IPS-20b (cell line): ENCODE measurements at regions not wholly inside any gene's neighbourhood (a gene's known extent, or its start where the extent isn't known, plus 50 kb on each side); places are given as distances from the start of the nearest gene placed in this dataset.
A peak's percentile ranks its signal among the peaks of the same experiment; 100 is the strongest.

Source experiments
- H3K27ac ChIP-seq: one replicate; pipeline ENCODE4 v1.5.1; 2013; ENCODE audit warnings: low read length
- H3K27me3 ChIP-seq: 2 replicates; pipeline ENCODE4 v1.6.1; 2013; ENCODE audit warnings: mild to moderate bottlenecking, low read length, inconsistent platforms; ENCODE audit not compliant: insufficient read depth
- H3K36me3 ChIP-seq: 2 replicates; pipeline ENCODE4 v1.6.1; 2013; ENCODE audit warnings: low read depth, mild to moderate bottlenecking, inconsistent platforms, low read length, moderate library complexity; ENCODE audit not compliant: insufficient read depth
- H3K4me1 ChIP-seq: 2 replicates; pipeline ENCODE4 v1.6.1; 2013; ENCODE audit warnings: mild to moderate bottlenecking, control low read depth, inconsistent platforms, low read length, moderate library complexity; ENCODE audit not compliant: insufficient read depth
- H3K4me3 ChIP-seq: 2 replicates; pipeline ENCODE4 v1.5.1; 2013; ENCODE audit warnings: mild to moderate bottlenecking, low read length, inconsistent platforms
- H3K9ac ChIP-seq: 2 replicates; pipeline ENCODE4 v1.6.1; 2013; ENCODE audit warnings: low read depth, mild to moderate bottlenecking, inconsistent platforms, low read length, moderate library complexity
- H3K9me3 ChIP-seq: 2 replicates; pipeline ENCODE4 v1.6.1; 2013; ENCODE audit warnings: mild to moderate bottlenecking, low read depth, low read length, inconsistent platforms; ENCODE audit not compliant: insufficient read depth

DNA sequence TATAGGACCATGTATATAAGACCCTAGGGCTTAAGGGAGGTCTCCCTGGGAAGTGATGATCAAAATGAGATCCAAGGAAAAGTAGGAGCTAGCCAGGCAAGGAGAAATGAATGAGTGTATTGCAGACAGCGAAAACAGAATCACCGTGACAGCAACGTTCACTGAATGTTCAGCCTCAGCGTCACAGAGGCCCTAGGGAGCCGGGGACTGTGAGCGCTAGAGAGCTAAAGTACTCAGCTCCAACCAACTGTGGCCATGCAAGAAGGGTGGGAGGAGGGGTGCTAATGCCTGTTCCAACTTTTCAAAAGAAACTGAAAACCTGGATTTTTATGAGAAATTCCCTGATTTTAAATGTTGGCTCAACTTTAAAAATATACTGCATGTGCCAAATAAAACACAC is 105.5 kb upstream of the CCND2 start:
- Histone ChIP-seq H3K27me3 (peaks cover 7% of the 10 kb centered on the region; the same call in 1 of the 2 replicates), H3K9me3 (no peaks in the 10 kb centered on the region), H3K36me3 (no peaks in the 10 kb centered on the region), H3K27ac (no peak overlapping the region), H3K4me1 (peaks cover 21% of the 10 kb centered on the region), H3K9ac (no peak overlapping the region), H3K4me3 (no peak overlapping the region)

DNA sequence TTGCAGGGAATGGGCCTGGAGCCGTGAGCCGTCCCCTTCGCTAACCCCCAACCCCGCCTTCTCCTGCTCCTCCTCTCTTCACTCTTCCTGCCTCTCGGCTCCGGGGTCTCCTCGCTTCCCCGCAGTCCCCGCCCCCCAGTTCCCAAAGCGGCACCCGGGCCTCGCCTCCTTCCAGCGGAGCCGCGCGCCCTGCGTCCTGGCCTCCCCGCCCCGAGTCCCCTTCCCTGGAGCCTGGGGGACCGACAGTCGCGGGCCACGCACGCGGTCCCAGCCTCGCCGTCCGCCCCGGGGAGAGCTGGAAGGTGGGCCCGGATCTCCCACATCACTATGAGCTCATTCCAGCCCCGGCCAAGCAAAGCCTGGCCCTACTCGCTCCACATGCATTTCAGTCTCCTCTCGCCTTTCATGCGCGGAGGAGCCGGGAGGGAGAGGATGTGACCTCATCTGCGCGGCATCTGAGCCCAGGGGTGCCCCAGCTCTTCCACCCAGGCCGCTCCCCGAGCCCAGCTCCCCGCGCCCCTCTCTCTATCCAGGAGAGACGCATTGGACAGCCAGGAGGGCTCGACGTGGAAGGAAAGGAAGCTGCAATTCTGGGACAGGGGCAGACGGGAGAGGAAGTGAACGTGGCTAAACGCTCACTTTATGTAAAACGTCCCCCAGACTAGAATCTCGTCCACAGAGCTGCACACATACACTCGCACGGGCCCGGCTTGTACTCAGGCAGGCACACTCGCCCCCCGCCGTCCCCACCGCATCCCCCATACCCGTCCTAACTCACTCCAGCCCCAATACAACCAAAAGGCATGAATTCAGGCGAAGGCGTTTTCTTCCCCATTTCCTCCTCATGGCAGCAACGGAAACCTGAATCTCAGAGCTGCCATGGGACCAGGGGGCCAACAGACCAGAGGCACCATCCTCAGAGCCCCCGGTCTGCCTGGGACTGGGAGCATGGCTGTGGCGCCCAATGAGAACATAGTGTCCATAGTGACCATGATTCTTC is 108.7 kb upstream of the CCND2 start:
- no peaks in the 10 kb centered on the region for H3K9me3 ChIP-seq
- peaks cover 7% of the 10 kb centered on the region; the same call in 1 of the 2 replicates for H3K27me3 ChIP-seq
- H3K9ac ChIP-seq, result peak overlapping the region; percentile 82
- H3K36me3 ChIP-seq, result no peaks in the 10 kb centered on the region
- H3K4me3 ChIP-seq, result peak overlapping the region; percentile 64; the same call in 1 of the 2 replicates
- peak overlapping the region; percentile 25 for H3K27ac ChIP-seq
- H3K4me1 ChIP-seq, result peaks cover 21% of the 10 kb centered on the region

DNA sequence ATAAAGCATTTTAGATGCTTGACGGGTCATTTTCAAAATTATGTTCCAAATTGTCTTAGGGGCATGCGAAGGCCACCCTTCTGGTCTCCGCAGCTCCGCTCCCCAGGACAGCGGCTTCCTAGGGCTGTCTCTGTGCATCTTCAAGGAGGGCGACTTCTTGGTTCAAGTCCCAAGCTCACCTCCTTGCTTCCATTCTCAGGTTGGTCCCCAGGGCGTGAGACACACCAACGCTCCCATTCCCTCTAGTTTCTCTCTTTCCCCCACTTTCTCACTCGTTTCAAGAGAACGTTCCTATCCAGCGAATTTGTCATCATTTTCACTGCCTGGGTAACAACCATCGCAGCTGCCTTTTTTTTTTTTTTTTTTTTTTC is 109.4 kb upstream of the CCND2 start:
- Histone ChIP-seq H3K4me3 (peak overlapping the region; percentile 64), H3K36me3 (no peaks in the 10 kb centered on the region), H3K27ac (no peak overlapping the region), H3K4me1 (peaks cover 21% of the 10 kb centered on the region), H3K27me3 (peaks cover 7% of the 10 kb centered on the region; the same call in 1 of the 2 replicates), H3K9ac (peak overlapping the region; percentile 82; the same call in 1 of the 2 replicates), H3K9me3 (no peaks in the 10 kb centered on the region)

DNA sequence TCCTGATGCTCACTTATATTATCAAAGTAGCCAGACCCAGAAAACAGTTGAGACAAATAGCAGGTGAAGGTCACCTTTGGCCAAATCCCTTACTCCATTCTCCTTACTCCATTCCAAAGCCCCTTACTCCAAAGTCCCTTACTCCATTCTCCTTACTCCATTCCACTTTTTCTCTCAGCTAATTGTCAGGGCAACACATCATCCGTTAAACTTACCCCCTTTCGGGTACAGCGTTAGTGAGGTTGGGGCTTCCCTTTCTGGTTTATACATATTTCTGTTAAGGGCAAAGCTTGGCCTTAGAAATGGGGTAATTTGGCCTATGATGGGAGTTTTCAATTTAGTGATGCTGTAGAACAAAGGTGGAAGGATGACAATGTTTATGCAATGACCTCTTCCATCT is 111.8 kb upstream of the CCND2 start:
- Histone ChIP-seq H3K9ac (no peak overlapping the region), H3K36me3 (no peaks in the 10 kb centered on the region), H3K27ac (no peak overlapping the region), H3K4me3 (no peak overlapping the region), H3K27me3 (peaks cover 7% of the 10 kb centered on the region; the same call in 1 of the 2 replicates), H3K4me1 (peaks cover 13% of the 10 kb centered on the region; the same call in 1 of the 2 replicates), H3K9me3 (no peaks in the 10 kb centered on the region)

DNA sequence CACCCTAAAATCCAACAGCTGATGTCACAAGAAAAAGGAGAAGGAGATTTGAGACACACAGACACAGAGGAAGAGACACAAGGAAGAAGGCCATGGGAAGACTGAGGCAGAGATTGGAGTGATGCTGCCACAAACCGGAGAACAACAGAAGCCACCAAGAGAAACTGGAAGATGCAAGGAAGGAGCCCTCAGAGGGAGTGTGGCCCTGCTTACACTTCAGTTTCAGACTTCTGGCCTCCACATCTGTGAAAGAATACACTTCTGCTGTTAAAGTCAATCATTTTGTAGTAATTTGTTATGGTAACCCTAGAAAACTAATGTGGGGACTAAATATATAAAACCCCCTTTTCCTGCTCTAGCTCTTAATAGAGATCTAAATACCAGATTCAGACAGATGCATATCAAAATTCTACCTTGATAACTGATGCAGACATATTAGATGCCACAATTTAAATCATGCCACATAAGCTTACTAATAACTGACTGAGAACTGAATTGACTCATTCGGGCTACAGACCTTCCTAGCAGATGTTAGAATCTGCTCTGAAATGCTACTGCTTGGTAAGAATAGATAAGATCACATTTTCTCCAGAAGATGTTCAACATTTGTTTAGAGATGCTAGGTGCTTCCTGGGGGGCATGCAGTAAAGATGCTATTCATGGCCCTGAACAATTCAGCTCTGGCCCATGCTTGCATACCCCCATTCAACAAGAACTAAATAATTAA is 113.1 kb upstream of the CCND2 start:
- Histone ChIP-seq H3K36me3 (no peaks in the 10 kb centered on the region), H3K9ac (no peak overlapping the region), H3K27me3 (peaks cover 6% of the 10 kb centered on the region; the same call in 1 of the 2 replicates), H3K4me1 (peaks cover 22% of the 10 kb centered on the region), H3K27ac (no peak overlapping the region), H3K9me3 (no peaks in the 10 kb centered on the region), H3K4me3 (no peak overlapping the region)

DNA sequence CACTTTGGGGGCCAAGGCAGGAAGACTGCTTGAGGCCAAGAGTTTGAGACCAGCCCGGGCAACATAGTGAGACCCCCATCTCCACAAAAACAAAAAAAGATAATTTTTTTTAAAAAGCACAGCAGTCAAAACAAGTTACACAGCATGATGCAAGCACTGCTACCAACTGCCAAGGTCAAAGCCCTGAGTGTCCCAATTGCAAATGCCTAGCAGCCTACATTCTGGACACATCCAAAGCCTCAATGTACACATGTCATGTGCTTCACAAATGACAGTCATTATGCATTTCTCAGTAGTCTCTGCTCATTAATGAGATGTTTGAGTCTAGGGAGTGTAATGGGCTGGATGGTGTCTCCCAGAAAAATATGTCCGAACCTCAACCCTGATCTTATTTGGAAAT is 113.7 kb upstream of the CCND2 start:
- H3K9ac ChIP-seq, result no peak overlapping the region
- no peaks in the 10 kb centered on the region for H3K27me3 ChIP-seq

DNA sequence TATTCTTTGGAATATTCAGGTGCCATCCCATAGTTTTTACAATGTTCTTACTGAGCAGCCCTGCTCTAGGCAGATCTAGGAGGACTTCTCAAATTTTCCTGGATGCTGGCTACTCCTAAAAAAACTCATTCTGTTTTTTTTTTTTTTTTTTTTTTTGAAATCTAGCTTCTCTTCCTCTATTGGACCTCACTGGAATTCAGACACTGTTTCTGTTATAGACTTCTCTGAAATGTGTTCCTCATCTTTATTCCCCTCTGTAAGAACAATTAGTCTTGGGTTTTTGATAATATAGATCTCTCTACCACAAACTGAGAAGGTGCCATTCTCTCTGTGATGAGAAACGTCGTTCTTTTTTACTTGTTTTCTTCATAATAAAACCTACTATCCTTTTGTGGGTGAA is 115.3 kb upstream of the CCND2 start:
- no peak overlapping the region for H3K9ac ChIP-seq
- no peaks in the 10 kb centered on the region for H3K36me3 ChIP-seq
- H3K4me1 ChIP-seq, result peaks cover 16% of the 10 kb centered on the region
- H3K27ac ChIP-seq, result no peak overlapping the region
- H3K27me3 ChIP-seq, result no peaks in the 10 kb centered on the region
- H3K4me3 ChIP-seq, result no peak overlapping the region
- no peaks in the 10 kb centered on the region for H3K9me3 ChIP-seq

More for the DNA sequence above, 113.7 kb upstream of the CCND2 start:
- H3K36me3 ChIP-seq, result no peaks in the 10 kb centered on the region
- no peaks in the 10 kb centered on the region for H3K9me3 ChIP-seq
- H3K4me3 ChIP-seq, result no peak overlapping the region
- no peak overlapping the region for H3K27ac ChIP-seq
- peaks cover 16% of the 10 kb centered on the region for H3K4me1 ChIP-seq

DNA sequence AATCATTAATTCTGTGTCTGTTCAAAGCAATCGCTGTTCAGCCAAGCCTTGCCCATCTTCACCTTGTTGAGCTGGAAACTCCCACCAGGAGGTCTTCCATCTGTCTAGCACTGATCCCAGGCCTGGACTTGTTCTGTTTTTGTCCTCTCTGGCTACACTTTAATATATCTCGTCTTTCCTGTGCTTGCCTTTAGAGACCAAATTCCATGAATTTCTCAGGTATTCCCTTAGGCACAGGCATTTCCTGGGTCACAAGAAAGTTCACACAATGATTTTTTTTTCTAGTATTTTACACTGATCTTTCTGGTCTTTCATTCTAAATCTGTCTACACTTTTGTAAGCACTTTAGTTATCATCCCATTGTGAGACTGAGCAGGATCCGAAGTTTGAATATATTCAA is 116.4 kb upstream of the CCND2 start:
- Histone ChIP-seq H3K9ac (no peak overlapping the region), H3K4me1 (peaks cover 16% of the 10 kb centered on the region), H3K36me3 (no peaks in the 10 kb centered on the region), H3K9me3 (no peaks in the 10 kb centered on the region), H3K4me3 (no peak overlapping the region), H3K27ac (no peak overlapping the region), H3K27me3 (no peaks in the 10 kb centered on the region)

DNA sequence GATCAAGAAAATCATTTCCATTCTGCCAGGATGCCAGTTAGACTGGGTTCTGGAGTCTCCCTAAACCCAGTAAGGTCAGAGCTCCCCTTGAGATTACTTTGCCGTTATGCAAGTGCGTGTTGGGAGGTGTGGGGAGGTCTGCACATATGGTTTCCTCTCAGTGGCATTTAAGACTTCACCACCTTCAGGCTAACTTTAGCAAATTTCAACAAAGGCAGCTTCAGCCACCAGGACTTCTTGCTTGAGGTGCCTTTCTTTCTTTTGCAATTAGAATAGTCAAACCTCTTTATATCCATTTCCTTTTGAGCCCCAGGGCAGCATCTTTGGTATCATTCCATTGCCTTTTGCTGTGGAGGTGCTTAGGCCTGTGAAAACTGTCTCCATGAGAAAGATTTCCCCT is 117.2 kb upstream of the CCND2 start:
- peaks cover 16% of the 10 kb centered on the region for H3K4me1 ChIP-seq
- H3K9ac ChIP-seq, result no peak overlapping the region
- H3K27ac ChIP-seq, result no peak overlapping the region
- H3K4me3 ChIP-seq, result no peak overlapping the region
- H3K36me3 ChIP-seq, result no peaks in the 10 kb centered on the region
- no peaks in the 10 kb centered on the region for H3K27me3 ChIP-seq
- H3K9me3 ChIP-seq, result no peaks in the 10 kb centered on the region

DNA sequence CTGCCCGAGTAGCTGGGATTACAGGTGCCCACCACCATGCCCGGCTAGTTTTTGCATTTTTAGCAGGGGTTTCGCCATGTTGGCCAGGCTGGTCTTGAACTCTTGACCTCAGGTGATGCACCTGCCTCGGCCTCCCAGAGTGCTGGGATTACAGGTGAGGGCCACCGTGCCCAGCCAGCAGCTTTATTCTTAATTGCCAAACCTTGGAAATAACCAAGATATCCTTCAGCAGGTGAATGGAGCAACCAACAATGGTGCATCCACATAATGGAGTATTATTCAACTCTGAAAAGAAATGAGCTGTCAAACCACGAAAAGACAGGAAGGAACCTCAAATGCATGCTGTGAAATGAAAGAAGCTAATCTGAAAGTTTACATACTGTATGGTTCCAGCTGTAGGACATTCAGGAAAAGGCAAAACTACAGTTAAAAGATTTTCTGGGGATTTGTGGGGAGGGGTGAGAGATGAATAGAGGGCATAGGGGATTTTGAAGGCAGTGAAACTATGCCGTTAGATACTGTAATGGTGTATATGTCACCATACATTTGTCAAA is 118.8 kb upstream of the CCND2 start:
- no peaks in the 10 kb centered on the region for H3K27me3 ChIP-seq
- no peak overlapping the region for H3K9ac ChIP-seq
- peaks cover 16% of the 10 kb centered on the region for H3K4me1 ChIP-seq
- no peak overlapping the region for H3K27ac ChIP-seq
- H3K4me3 ChIP-seq, result no peak overlapping the region
- H3K36me3 ChIP-seq, result no peaks in the 10 kb centered on the region
- H3K9me3 ChIP-seq, result no peaks in the 10 kb centered on the region

DNA sequence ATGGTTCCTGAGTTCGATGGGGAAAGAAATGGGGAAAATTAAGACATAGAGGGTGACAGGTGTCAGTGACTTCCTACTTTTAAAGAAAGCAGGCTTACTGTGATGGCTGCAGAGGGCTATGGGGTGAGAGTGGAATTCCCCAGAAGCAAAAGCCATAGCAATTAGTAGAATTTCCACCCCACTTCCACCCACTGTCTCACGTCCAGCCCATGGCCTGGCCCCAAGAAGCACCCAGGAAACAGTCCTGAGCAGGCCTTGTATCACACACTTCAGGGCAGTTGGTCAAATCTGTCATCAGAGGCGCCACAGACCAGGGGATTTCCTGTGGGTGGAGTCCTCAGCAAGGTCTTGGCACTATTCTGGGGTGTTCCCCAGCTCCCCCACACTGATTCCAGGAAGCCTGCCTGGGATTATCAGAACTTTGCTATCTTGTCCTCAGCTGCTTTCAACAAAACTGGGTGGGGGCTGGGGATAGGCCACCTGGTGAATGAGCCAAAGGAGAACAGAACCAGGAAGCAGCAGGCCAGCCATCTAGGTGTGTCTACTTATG is 120.1 kb upstream of the CCND2 start:
- Histone ChIP-seq H3K27ac (no peak overlapping the region), H3K4me1 (peaks cover 16% of the 10 kb centered on the region), H3K27me3 (no peaks in the 10 kb centered on the region), H3K9me3 (no peaks in the 10 kb centered on the region), H3K4me3 (no peak overlapping the region), H3K9ac (no peak overlapping the region), H3K36me3 (no peaks in the 10 kb centered on the region)
